ENCODE measurements at regions not wholly inside any gene's neighbourhood (a gene's known extent, or its start where the extent isn't known, plus 50 kb on each side); places are given as distances from the start of the nearest gene placed in this dataset.

DNA sequence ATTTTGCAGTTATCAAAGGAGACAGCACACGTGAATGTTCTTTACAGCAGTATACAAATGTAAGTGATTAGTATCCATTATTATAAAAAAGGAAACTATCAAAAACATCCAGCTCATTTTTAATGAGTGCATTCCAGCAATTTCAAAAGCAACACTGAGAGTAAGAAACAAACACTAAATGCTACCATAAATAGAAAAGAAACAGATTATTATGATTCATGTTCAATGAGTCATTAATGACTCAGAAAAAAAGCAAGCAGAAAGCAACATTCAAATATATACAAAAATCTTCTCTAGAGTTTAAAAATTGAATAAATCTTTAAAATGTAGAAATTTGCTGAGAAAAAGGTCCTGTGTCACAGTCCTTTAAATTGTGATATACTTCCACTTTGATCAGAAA lies 346.5 kb upstream of the FMR1 start:
- Histone ChIP-seq H2AK5ac (ENCODE audit: low read depth, low read length) (no peak overlapping the region), H3K27me3 (ENCODE audit: control insufficient read depth in 3 of 3, insufficient read depth in 3 of 3, low read depth in 1 of 3, low read length in 3 of 3) (no peaks in the 10 kb centered on the region), H3K4me2 (ENCODE audit: insufficient read depth, low read length, poor library complexity, severe bottlenecking) (no peak overlapping the region), H3K27ac (replicated peaks; ENCODE audit: low read length) (no peak overlapping the region), H3K23ac (ENCODE audit: low read depth, low read length, poor library complexity) (no peak overlapping the region), H4K91ac (ENCODE audit: low read depth, low read length, poor library complexity) (no peak overlapping the region), H2BK5ac (ENCODE audit: low read length) (no peak overlapping the region), H3K9ac (ENCODE audit: low read depth, low read length, poor library complexity) (no peak overlapping the region), H3K36me3 (replicated peaks in 1 of 2; ENCODE audit: control insufficient read depth in 2 of 2, insufficient read depth in 2 of 2, low read length in 2 of 2) (no peaks in the 10 kb centered on the region), H3K14ac (ENCODE audit: low read length) (no peak overlapping the region), H4K8ac (ENCODE audit: low read depth, low read length) (no peak overlapping the region), H2AFZ (ENCODE audit: low read length) (no peak overlapping the region), H3K4me3 (ENCODE audit: low read length in 2 of 2) (no peak overlapping the region), H2BK15ac (ENCODE audit: low read length) (no peak overlapping the region), H2BK120ac (ENCODE audit: low read depth, low read length) (no peak overlapping the region), H3K79me1 (ENCODE audit: low read depth, low read length) (no peaks in the 10 kb centered on the region), H3K4ac (ENCODE audit: low read length) (no peak overlapping the region), H3K9me3 (replicated peaks in 1 of 2; ENCODE audit: control insufficient read depth in 2 of 2, insufficient read depth in 1 of 2, low read depth in 1 of 2, low read length in 2 of 2) (no peaks in the 10 kb centered on the region), H2BK12ac (ENCODE audit: low read length) (no peak overlapping the region), H3K4me1 (ENCODE audit: control insufficient read depth in 2 of 2, insufficient read depth in 1 of 2, low read depth in 1 of 2, low read length in 2 of 2) (no peaks in the 10 kb centered on the region), H3K18ac (ENCODE audit: low read length) (no peak overlapping the region)
- WGBS, 2 donors (ENCODE audit: extremely low coverage in 2 of 2, insufficient read length in 2 of 2, insufficient replicate concordance in 1 of 2) = no CpG with 5 or more reads among the region's 1 CpG
- DNase-seq (ENCODE audit: low spot score) = no peak

DNA sequence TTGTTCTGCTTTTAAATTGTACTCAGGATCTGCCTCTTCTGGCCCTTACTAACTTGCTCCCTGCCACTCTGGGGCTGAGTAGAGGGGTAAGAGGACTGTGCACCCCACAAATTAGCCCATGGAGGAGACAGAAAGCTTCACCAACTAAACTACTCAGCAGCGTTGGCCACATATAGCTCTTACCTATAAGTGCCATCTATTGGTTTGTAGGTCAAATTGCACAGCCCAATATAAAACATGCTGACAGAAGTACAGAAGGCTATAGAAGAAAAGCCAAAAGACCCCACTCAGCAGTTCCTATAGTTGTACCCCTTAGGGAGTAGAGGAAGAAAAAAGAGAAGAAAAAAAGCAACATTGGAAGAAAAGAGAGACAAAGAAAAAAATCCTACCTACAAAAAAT lies 341.2 kb upstream of the FMR1 start:
- H3K36me3 ChIP-seq (replicated peaks in 1 of 2; ENCODE audit: control insufficient read depth in 2 of 2, insufficient read depth in 2 of 2, low read length in 2 of 2) = no peaks in the 10 kb centered on the region
- WGBS, 2 donors (ENCODE audit: extremely low coverage in 2 of 2, insufficient read length in 2 of 2, insufficient replicate concordance in 1 of 2) = no CpG with 5 or more reads among the region's 1 CpG

DNA sequence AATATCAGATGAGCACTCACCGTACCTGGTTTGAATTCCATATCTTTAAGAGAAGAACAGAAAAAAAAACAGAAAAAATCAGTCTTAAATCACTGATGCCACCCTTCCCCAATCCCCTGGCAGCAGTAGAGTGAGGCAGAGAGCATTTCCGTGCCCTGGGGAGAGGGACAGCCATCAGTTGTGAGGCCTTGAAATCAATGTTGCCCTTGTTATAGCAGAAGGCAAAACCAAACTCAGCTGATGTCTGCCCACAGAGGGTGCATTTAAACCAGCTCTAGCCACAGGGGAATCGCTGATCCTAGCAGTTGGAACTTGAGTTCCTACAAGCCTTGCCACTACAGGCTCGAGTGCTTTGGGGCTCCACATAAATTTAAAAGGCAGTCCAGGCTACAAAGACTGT lies 338.5 kb upstream of the FMR1 start:
- Histone ChIP-seq H2AK5ac (ENCODE audit: low read depth, low read length) (no peak overlapping the region), H2AFZ (ENCODE audit: low read length) (no peak overlapping the region)
- no CpG with 5 or more reads among the region's 4 CpGs for WGBS, 2 donors (ENCODE audit: extremely low coverage in 2 of 2, insufficient read length in 2 of 2, insufficient replicate concordance in 1 of 2)

More for the DNA sequence above, 341.2 kb upstream of the FMR1 start:
- H2AK5ac ChIP-seq (ENCODE audit: low read depth, low read length) = no peak overlapping the region
- no peaks in the 10 kb centered on the region for H3K4me1 ChIP-seq (ENCODE audit: control insufficient read depth in 2 of 2, insufficient read depth in 1 of 2, low read depth in 1 of 2, low read length in 2 of 2)
- no peak overlapping the region for H2BK15ac ChIP-seq (ENCODE audit: low read length)
- H3K4me3 ChIP-seq (ENCODE audit: low read length in 2 of 2) = no peak overlapping the region
- H2BK5ac ChIP-seq (ENCODE audit: low read length) = no peak overlapping the region
- no peak overlapping the region for H4K91ac ChIP-seq (ENCODE audit: low read depth, low read length, poor library complexity)
- no peaks in the 10 kb centered on the region for H3K9me3 ChIP-seq (replicated peaks in 1 of 2; ENCODE audit: control insufficient read depth in 2 of 2, insufficient read depth in 1 of 2, low read depth in 1 of 2, low read length in 2 of 2)
- no peak overlapping the region for H3K4ac ChIP-seq (ENCODE audit: low read length)
- H2BK120ac ChIP-seq (ENCODE audit: low read depth, low read length) = no peak overlapping the region
- DNase-seq (ENCODE audit: low spot score) = no peak
- H3K14ac ChIP-seq (ENCODE audit: low read length) = no peak overlapping the region
- H4K8ac ChIP-seq (ENCODE audit: low read depth, low read length) = no peak overlapping the region
- no peak overlapping the region for H3K9ac ChIP-seq (ENCODE audit: low read depth, low read length, poor library complexity)
- no peak overlapping the region for H3K18ac ChIP-seq (ENCODE audit: low read length)
- H3K23ac ChIP-seq (ENCODE audit: low read depth, low read length, poor library complexity) = no peak overlapping the region
- H2BK12ac ChIP-seq (ENCODE audit: low read length) = no peak overlapping the region
- no peak overlapping the region for H3K4me2 ChIP-seq (ENCODE audit: insufficient read depth, low read length, poor library complexity, severe bottlenecking)
- no peaks in the 10 kb centered on the region for H3K79me1 ChIP-seq (ENCODE audit: low read depth, low read length)
- no peak overlapping the region for H2AFZ ChIP-seq (ENCODE audit: low read length)
- H3K27me3 ChIP-seq (ENCODE audit: control insufficient read depth in 3 of 3, insufficient read depth in 3 of 3, low read depth in 1 of 3, low read length in 3 of 3) = no peaks in the 10 kb centered on the region
- no peak overlapping the region for H3K27ac ChIP-seq (replicated peaks; ENCODE audit: low read length)

DNA sequence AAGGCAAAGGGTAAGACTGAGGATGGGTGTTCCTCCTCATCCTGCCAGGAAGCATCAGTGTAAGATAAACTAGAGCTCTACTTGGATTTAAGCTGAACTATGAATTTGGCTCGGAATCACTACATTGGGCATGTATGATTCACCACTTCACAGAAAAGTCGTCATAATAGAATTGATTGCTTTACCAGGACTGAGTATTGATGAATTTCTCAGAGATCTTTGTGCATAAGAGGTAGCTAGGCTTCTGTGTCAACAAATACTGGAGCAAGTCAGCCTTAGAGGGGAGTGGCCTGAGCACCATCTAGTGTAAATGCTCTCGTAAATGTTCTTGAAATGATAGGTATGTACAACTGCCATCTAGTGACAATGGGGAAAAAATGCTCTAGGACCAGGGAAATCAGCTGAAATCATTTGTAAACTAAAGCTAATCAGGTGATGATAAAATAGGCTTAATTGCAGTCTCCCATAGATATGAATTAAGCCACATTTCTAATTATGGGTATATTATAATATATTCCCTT lies 309.5 kb upstream of the FMR1 start:
- no peak overlapping the region for H3K4me2 ChIP-seq (ENCODE audit: insufficient read depth, low read length, poor library complexity, severe bottlenecking)
- no peak overlapping the region for H2BK5ac ChIP-seq (ENCODE audit: low read length)
- no peak overlapping the region for H3K23ac ChIP-seq (ENCODE audit: low read depth, low read length, poor library complexity)
- no peak overlapping the region for H2BK12ac ChIP-seq (ENCODE audit: low read length)
- no peak overlapping the region for H4K8ac ChIP-seq (ENCODE audit: low read depth, low read length)
- H3K27ac ChIP-seq (replicated peaks; ENCODE audit: low read length) = no peak overlapping the region
- no peaks in the 10 kb centered on the region for H3K27me3 ChIP-seq (ENCODE audit: control insufficient read depth in 3 of 3, insufficient read depth in 3 of 3, low read depth in 1 of 3, low read length in 3 of 3)
- H2AK5ac ChIP-seq (ENCODE audit: low read depth, low read length) = no peak overlapping the region
- no peaks in the 10 kb centered on the region for H3K36me3 ChIP-seq (replicated peaks in 1 of 2; ENCODE audit: control insufficient read depth in 2 of 2, insufficient read depth in 2 of 2, low read length in 2 of 2)
- no CpG with 5 or more reads among the region's 3 CpGs for WGBS, 2 donors (ENCODE audit: extremely low coverage in 2 of 2, insufficient read length in 2 of 2, insufficient replicate concordance in 1 of 2)
- no peak overlapping the region for H3K9ac ChIP-seq (ENCODE audit: low read depth, low read length, poor library complexity)
- no peaks in the 10 kb centered on the region for H3K4me1 ChIP-seq (ENCODE audit: control insufficient read depth in 2 of 2, insufficient read depth in 1 of 2, low read depth in 1 of 2, low read length in 2 of 2)
- no peak overlapping the region for H3K18ac ChIP-seq (ENCODE audit: low read length)
- no peak overlapping the region for H2BK120ac ChIP-seq (ENCODE audit: low read depth, low read length)
- DNase-seq (ENCODE audit: low spot score) = no peak
- no peak overlapping the region for H4K91ac ChIP-seq (ENCODE audit: low read depth, low read length, poor library complexity)
- H3K4me3 ChIP-seq (ENCODE audit: low read length in 2 of 2) = no peak overlapping the region
- H2AFZ ChIP-seq (ENCODE audit: low read length) = no peak overlapping the region
- no peak overlapping the region for H3K4ac ChIP-seq (ENCODE audit: low read length)
- H3K79me1 ChIP-seq (ENCODE audit: low read depth, low read length) = no peaks in the 10 kb centered on the region
- H3K14ac ChIP-seq (ENCODE audit: low read length) = no peak overlapping the region
- no peaks in the 10 kb centered on the region for H3K9me3 ChIP-seq (replicated peaks in 1 of 2; ENCODE audit: control insufficient read depth in 2 of 2, insufficient read depth in 1 of 2, low read depth in 1 of 2, low read length in 2 of 2)
- no peak overlapping the region for H2BK15ac ChIP-seq (ENCODE audit: low read length)

More for the DNA sequence above, 338.5 kb upstream of the FMR1 start:
- Histone ChIP-seq H2BK5ac (ENCODE audit: low read length) (no peak overlapping the region), H3K4me2 (ENCODE audit: insufficient read depth, low read length, poor library complexity, severe bottlenecking) (no peak overlapping the region), H3K9me3 (replicated peaks in 1 of 2; ENCODE audit: control insufficient read depth in 2 of 2, insufficient read depth in 1 of 2, low read depth in 1 of 2, low read length in 2 of 2) (no peaks in the 10 kb centered on the region), H3K36me3 (replicated peaks in 1 of 2; ENCODE audit: control insufficient read depth in 2 of 2, insufficient read depth in 2 of 2, low read length in 2 of 2) (no peaks in the 10 kb centered on the region), H3K23ac (ENCODE audit: low read depth, low read length, poor library complexity) (no peak overlapping the region), H3K27ac (replicated peaks; ENCODE audit: low read length) (no peak overlapping the region), H2BK12ac (ENCODE audit: low read length) (no peak overlapping the region), H3K14ac (ENCODE audit: low read length) (no peak overlapping the region), H2BK15ac (ENCODE audit: low read length) (no peak overlapping the region), H3K18ac (ENCODE audit: low read length) (no peak overlapping the region), H2BK120ac (ENCODE audit: low read depth, low read length) (no peak overlapping the region), H4K91ac (ENCODE audit: low read depth, low read length, poor library complexity) (no peak overlapping the region), H3K9ac (ENCODE audit: low read depth, low read length, poor library complexity) (no peak overlapping the region), H3K79me1 (ENCODE audit: low read depth, low read length) (no peaks in the 10 kb centered on the region), H3K4ac (ENCODE audit: low read length) (no peak overlapping the region), H4K8ac (ENCODE audit: low read depth, low read length) (no peak overlapping the region), H3K4me3 (ENCODE audit: low read length in 2 of 2) (no peak overlapping the region), H3K4me1 (ENCODE audit: control insufficient read depth in 2 of 2, insufficient read depth in 1 of 2, low read depth in 1 of 2, low read length in 2 of 2) (no peaks in the 10 kb centered on the region), H3K27me3 (ENCODE audit: control insufficient read depth in 3 of 3, insufficient read depth in 3 of 3, low read depth in 1 of 3, low read length in 3 of 3) (no peaks in the 10 kb centered on the region)
- DNase-seq (ENCODE audit: low spot score) = no peak

Measured in neuronal stem cell (in vitro differentiated cells).